GM18867 (cell line): ENCODE measurements at regions not wholly inside any gene's neighbourhood (a gene's known extent, or its start where the extent isn't known, plus 50 kb on each side); places are given as distances from the start of the nearest gene placed in this dataset.

Experiments
- ATAC-seq: cut with Tn5 transposase; IDR thresholded peaks from one replicate; pipeline ENCODE4 v1.9.1; 2021; ENCODE audit warnings: mild to moderate bottlenecking, moderate library complexity; ENCODE audit not compliant: unreplicated experiment

DNA sequence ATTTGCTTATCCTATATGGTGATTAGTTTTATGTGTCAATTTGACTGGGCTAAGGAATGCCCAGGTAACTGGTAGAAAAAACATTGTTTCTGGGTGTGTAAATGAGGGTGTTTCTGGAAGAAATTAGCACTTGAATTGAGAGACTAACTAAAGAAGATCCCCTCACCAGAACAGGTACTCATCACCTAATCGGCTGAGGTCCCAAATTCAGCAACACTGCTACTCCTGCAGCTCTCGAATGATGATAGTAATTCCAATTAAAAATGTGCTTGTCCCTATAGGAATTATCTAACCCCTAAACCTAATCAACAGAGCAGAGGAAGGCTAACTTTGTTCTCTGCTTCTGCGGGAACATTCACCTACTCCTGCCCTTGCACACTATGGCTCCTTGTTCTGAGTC is 464.5 kb upstream of the CHST9 start:
- no peak for ATAC-seq

DNA sequence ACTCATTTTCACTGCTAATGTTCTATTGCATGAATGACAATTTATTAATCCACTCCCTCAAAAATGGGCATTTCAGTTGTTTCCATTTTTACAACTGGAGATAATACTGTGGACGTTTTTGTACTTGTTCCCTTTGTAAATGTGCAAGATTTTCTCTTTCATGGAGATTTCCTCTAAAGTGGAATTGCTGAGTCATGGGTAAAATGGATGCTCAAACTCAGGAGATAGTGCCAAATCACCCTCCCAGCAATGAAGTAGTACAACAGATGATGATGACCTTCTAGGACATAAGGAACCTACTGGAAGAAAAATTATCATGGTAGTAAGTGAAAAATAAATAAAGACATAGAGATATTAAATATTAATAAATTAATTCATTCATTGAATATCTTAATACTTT is 460.8 kb upstream of the CHST9 start:
- no peak for ATAC-seq

DNA sequence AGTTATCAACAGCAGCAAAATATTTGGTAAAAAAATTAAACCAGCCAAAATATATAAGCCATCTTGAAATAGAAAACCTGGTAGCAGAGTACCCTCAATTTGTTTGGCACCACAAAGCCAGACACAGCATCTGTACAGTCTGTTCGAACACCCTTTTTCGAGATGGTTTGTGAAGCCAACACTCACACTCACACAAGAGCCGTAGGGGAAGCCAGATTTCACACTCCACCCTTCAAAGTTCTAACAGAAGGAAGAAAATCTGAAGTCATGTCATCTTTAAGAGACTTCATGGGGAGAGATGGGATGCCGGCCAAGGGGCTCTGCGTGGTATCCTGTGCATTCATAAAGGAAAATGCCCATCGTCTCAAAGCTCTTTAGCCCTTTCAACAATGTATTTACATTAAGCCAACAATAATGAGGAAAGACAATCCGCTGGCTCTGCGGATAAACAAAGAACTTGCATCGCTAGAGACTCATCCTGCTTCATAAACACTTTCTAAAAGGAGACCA is 451.5 kb upstream of the CHST9 start:
- ATAC-seq: no peak

- no peak for ATAC-seq
Observed at GRCh38 chr18:27632706-27633105, 447.6 kb upstream of the CHST9 start.

- ATAC-seq: no peak
Observed at GRCh38 chr18:27627927-27628326, 442.8 kb upstream of the CHST9 start.

DNA sequence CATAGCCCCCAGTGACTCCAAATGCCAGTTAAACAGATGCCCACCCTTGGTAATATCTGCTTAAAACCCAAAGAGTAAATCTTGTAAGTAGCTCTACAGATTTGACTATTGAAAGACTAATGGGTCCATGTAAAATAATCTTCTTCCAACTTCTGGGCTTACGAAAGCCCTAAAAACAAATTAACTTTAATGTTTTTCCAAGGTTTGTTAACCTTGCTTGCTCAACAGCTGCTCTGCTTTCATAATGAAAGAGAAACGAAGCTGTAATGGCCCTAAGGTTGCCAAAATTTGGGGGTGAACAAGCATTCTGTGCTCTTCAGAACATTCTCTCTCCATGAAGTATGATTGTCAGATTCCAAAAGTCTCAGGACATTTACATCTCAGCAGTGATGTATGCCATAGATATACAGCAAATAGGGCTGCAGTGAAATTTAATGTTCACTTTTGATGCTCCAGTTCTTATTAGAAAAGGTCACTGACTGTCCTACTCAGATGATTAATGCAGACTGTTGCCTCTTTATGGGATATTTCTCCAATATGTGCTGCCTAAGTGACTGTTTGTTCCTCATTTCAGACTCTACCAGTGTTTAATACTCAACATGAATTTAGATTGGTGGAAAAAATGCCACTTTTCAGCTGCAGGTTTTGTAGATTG is 436.3 kb upstream of the CHST9 start:
- ATAC-seq: no peak

- ATAC-seq: no peak
Observed at GRCh38 chr18:27619906-27620305, 434.8 kb upstream of the CHST9 start.

- ATAC-seq: no peak
Observed at GRCh38 chr18:27619090-27619772, 434.1 kb upstream of the CHST9 start.

GRCh38 chr18:27616324-27616723 is 431.2 kb upstream of the CHST9 start:
- ATAC-seq: no peak

- ATAC-seq: no peak
Observed at GRCh38 chr18:27614951-27615844, 430.1 kb upstream of the CHST9 start.

- ATAC-seq: no peak
Observed at GRCh38 chr18:27609221-27609620, 424.1 kb upstream of the CHST9 start.

GRCh38 chr18:27608742-27609141 is 423.6 kb upstream of the CHST9 start:
- ATAC-seq: no peak

- ATAC-seq: no peak
Observed at GRCh38 chr18:27608174-27608573, 423.1 kb upstream of the CHST9 start.

DNA sequence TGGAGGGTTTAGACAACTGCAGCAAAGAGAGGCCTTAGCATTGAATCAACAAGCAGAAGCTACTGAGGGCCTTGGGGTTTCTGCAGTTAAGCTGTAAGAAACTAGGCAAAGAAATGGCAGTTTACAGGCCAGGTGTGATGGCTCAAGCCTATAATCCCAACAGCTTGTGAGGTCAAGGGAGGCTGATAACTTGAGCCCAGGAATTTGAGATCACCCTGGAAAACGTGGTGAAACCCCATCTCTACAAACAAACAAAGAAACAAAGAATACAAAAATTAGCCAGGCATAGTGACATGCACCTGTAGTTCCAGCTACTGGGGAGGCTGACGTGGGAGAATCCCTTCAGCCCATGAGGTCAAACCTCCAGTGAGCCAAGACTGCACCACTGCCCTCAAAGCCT is 421.6 kb upstream of the CHST9 start:
- no peak for ATAC-seq

GRCh38 chr18:27605107-27605834 is 420.2 kb upstream of the CHST9 start:
- peak; percentile 87 for ATAC-seq

DNA sequence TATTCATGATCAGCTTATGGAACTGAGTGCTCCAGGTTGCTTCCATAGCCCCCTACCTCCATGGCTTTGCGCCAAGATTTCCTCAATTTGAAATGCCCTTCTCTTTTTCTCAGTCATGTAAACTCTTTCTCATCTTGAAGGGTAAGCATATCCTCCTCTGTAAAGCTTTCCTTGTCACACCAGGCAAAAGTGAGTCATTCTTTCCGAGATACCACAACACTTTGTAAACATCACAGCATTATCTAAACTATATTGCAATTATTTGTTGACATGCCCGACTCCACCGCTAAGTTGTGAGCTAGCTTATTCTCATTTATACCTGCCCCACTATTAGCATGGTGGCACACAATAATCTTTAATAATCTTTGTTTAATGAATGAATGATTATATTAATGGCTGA is 419.5 kb upstream of the CHST9 start:
- ATAC-seq: no peak

- no peak for ATAC-seq
Observed at GRCh38 chr18:27602092-27602491, 417.0 kb upstream of the CHST9 start.

GRCh38 chr18:27600245-27600644 is 415.1 kb upstream of the CHST9 start:
- peak; percentile 35 for ATAC-seq

- ATAC-seq: peak; percentile 70
Observed at GRCh38 chr18:27599202-27599829, 414.2 kb upstream of the CHST9 start.

- no peak for ATAC-seq
Observed at GRCh38 chr18:27595113-27595838, 410.2 kb upstream of the CHST9 start.
